ENCODE measurements at regions not wholly inside any gene's neighbourhood (a gene's known extent, or its start where the extent isn't known, plus 50 kb on each side); places are given as distances from the start of the nearest gene placed in this dataset.
"Not testable (repeated sequence)": the region's sequence is repeated elsewhere in the genome, so short reads cannot be mapped to it uniquely, and the experiment has no call there.

DNA sequence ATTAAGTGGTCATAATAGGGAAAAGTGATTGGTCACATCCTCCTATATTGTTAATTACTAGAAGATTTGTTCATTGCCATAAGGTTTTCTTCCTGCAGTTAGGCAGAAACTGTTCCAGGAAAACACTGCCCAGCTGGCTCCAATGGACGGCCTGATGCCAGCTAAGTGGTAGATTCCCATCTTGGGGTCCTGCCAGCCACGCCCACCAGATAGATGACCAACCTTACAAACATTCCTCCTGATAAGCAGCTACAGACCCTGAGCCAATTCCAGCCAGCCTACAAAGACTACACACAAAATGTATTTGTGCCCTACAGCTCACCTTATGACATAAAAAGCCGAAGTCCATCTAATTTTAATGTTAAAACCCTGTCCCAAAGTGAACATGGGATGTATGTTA lies 685.9 kb upstream of the USP15 start:
- ChIA-PET POLR2A (no interaction called here), CTCF (no interaction called here)
- Mint-ChIP-seq H3K4me1 (ENCODE audit: low read depth) (no peaks in the 10 kb centered on the region), H3K4me3 (no peak overlapping the region), H3K27me3 (no peaks in the 10 kb centered on the region), H3K27ac (no peak overlapping the region), H3K36me3 (ENCODE audit: low read depth) (no peaks in the 10 kb centered on the region), H3K9me3 (no peaks in the 10 kb centered on the region)
- intact Hi-C loops (cut with micrococcal nuclease), result no loop called here
- DNase-seq, result no peak
- ATAC-seq, result no peak
- TF ChIP-seq, protein P1, sequence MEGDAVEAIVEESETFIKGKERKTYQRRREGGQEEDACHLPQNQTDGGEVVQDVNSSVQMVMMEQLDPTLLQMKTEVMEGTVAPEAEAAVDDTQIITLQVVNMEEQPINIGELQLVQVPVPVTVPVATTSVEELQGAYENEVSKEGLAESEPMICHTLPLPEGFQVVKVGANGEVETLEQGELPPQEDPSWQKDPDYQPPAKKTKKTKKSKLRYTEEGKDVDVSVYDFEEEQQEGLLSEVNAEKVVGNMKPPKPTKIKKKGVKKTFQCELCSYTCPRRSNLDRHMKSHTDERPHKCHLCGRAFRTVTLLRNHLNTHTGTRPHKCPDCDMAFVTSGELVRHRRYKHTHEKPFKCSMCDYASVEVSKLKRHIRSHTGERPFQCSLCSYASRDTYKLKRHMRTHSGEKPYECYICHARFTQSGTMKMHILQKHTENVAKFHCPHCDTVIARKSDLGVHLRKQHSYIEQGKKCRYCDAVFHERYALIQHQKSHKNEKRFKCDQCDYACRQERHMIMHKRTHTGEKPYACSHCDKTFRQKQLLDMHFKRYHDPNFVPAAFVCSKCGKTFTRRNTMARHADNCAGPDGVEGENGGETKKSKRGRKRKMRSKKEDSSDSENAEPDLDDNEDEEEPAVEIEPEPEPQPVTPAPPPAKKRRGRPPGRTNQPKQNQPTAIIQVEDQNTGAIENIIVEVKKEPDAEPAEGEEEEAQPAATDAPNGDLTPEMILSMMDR (IDR thresholded peaks at IDR 0.05), result no peak

DNA sequence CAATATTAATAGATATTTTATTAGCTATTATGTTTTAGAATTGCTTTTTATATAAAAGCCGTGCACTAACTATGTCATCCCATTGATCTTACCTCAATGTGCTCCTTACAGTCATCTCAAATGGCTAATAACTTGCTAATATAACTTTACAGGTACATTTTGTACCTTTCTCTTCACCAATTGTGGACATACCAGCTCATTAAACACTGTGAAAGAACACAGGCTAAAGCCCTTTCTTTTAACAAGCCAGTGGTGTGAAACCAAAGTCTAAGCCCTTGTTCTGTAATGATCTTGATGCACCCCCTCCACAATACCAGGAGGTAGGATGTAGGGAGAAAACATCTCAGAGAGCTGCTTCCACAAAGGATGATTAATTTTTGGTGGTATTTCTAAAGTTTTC lies 675.3 kb upstream of the USP15 start:
- no peak for ATAC-seq
- TF ChIP-seq, protein P1 (IDR thresholded peaks at IDR 0.05), result no peak

DNA sequence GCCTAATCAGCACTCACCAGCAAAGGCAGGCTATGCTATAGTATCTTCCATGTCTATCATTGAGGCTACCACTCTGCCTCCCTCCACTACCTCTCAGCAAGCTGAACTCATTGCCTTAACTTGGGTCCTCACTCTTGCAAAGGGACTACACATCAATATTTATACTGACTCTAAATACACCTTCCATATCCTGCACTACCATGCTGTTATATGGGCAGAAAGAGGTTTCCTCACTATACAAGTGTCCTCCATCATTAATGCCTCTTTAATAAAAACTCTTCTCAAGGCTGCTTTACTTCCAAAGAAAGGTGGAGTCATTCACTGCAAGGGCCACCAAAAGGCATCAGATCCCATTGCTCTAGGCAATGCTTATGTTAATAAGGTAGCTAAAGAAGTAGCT lies 669.3 kb upstream of the USP15 start:
- ATAC-seq; H3K36me3 Mint-ChIP-seq (ENCODE audit: low read depth); DNase-seq; H3K27me3 Mint-ChIP-seq; H3K27ac Mint-ChIP-seq; intact Hi-C loops (cut with micrococcal nuclease); CTCF ChIA-PET; H3K4me3 Mint-ChIP-seq; POLR2A ChIA-PET; H3K4me1 Mint-ChIP-seq (ENCODE audit: low read depth): not testable (repeated sequence)
- peaks cover 43% of the 10 kb centered on the region for H3K9me3 Mint-ChIP-seq

More for the DNA sequence above, 675.3 kb upstream of the USP15 start:
- Mint-ChIP-seq H3K36me3 (ENCODE audit: low read depth) (no peaks in the 10 kb centered on the region), H3K27ac (no peak overlapping the region), H3K27me3 (no peaks in the 10 kb centered on the region), H3K4me3 (no peak overlapping the region), H3K4me1 (ENCODE audit: low read depth) (no peaks in the 10 kb centered on the region), H3K9me3 (peaks cover 19% of the 10 kb centered on the region)
- ChIA-PET POLR2A (no interaction called here), CTCF (no interaction called here)
- DNase-seq, result no peak
- intact Hi-C loops (cut with micrococcal nuclease), result no loop called here

DNA sequence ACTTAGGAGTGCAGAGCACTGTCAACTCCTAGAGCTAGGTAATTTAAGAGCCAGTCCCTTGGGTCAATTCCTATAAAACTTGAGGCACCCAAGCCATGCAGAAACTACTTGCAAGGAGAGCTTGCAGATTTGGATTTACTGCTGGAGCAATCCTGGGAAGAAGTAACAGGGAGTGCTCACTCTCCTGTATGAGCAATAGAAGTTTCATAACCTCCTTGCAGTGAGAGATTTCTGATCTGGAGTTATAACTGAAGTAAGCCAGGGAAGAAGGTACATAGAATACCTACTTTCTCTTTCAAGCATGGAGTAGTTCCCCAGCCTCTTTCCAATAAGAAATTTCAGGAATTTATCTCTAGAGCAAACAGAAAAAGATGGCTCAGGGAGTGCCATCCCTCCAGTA lies 650.1 kb upstream of the USP15 start:
- Mint-ChIP-seq H3K36me3 (ENCODE audit: low read depth) (no peaks in the 10 kb centered on the region), H3K9me3 (peaks cover 10% of the 10 kb centered on the region), H3K4me1 (ENCODE audit: low read depth) (no peaks in the 10 kb centered on the region), H3K27ac (no peak overlapping the region), H3K27me3 (no peaks in the 10 kb centered on the region), H3K4me3 (no peak overlapping the region)
- ATAC-seq (no peak), DNase-seq (no peak)
- TF ChIP-seq, protein P1 (IDR thresholded peaks at IDR 0.05), result no peak
- ChIA-PET CTCF (no interaction called here), POLR2A (no interaction called here)
- intact Hi-C loops (cut with micrococcal nuclease), result no loop called here

DNA sequence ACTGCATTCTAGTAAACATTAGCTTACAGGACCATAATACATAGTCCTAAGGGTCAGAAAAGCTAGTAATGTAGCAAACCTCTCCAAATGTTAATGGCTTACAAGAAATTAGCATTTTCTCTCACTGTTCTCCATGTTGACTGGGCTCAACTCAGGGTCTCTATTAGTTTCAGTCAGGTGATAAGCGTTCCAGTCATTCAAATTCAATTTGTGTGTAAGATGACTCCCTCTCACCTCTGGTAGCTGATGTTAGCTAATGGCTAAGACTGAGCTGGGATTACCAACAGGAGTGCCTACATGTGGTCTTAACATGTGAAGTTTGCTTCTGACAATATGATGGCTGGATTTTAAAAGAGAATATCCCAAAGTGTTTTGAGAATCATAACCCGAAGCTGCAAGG lies 630.5 kb upstream of the USP15 start:
- TF ChIP-seq, protein P1 (IDR thresholded peaks at IDR 0.05), result no peak
- no peak for ATAC-seq
- POLR2A ChIA-PET, result no interaction called here
- intact Hi-C loops (cut with micrococcal nuclease), result no loop called here
- DNase-seq, result no peak
- H3K4me1 Mint-ChIP-seq (ENCODE audit: low read depth), result no peaks in the 10 kb centered on the region
- no peak overlapping the region for H3K27ac Mint-ChIP-seq
- CTCF ChIA-PET, result no interaction called here
- no peaks in the 10 kb centered on the region for H3K27me3 Mint-ChIP-seq
- H3K4me3 Mint-ChIP-seq, result no peak overlapping the region
- no peaks in the 10 kb centered on the region for H3K36me3 Mint-ChIP-seq (ENCODE audit: low read depth)
- peaks cover 6% of the 10 kb centered on the region for H3K9me3 Mint-ChIP-seq

DNA sequence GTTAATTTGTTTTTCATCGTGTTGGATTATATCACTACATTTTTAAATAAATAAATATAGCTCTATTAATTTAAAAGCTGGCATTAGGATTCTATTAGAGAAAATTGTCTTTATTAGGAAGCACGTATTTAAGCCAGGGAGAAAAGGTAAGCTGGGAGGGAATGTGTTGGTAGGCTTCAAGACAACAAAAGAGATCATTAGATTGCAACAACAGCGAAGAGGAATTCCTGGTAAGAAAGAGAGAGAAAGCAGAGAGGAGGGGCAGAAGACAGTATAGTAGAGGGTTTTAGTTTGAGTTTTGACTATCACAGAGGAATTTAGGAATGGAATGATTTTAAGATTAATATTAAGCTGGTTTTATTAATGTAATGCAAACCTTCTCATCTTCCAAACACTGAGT lies 613.6 kb upstream of the USP15 start:
- ChIA-PET POLR2A (no interaction called here), CTCF (no interaction called here)
- H3K27ac Mint-ChIP-seq, result no peak overlapping the region
- intact Hi-C loops (cut with micrococcal nuclease), result no loop called here
- no peaks in the 10 kb centered on the region for H3K36me3 Mint-ChIP-seq (ENCODE audit: low read depth)
- TF ChIP-seq, protein P1 (IDR thresholded peaks at IDR 0.05), result no peak
- H3K9me3 Mint-ChIP-seq, result no peaks in the 10 kb centered on the region
- no peaks in the 10 kb centered on the region for H3K27me3 Mint-ChIP-seq
- DNase-seq, result no peak
- no peak for ATAC-seq
- no peak overlapping the region for H3K4me3 Mint-ChIP-seq
- H3K4me1 Mint-ChIP-seq (ENCODE audit: low read depth), result no peaks in the 10 kb centered on the region
